ENCODE measurements at regions not wholly inside any gene's neighbourhood (a gene's known extent, or its start where the extent isn't known, plus 50 kb on each side); places are given as distances from the start of the nearest gene placed in this dataset.

DNA sequence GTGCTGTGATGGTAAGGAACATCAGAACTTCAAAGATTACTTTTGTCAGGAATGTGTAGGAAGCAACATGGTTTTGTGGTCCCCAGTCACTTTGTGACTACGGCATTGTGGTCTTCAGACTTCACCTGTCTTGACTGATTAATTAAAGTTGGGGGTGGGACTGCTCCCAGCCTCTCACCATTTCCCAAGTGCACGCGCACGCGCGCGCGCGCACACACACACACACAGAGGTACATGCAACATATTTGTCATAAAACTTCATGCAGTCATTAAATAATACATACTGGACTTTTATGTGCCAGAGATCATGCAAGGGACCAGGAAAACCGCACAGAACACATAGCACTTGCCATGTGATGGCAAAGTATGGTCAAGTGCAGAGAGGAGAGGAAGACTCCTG, 181.2 kb downstream of the EVX1 start:
- no peaks in the 10 kb centered on the region for H3K9me3 ChIP-seq (ENCODE audit: low read depth)
- H4K20me1 ChIP-seq (ENCODE audit: low read depth) = no peaks in the 10 kb centered on the region
- Mint-ChIP-seq H3K27ac (no peak overlapping the region), H3K4me1 (no peaks in the 10 kb centered on the region), H3K4me3 (no peak overlapping the region), H3K27me3 (ENCODE audit: insufficient read depth, low read depth) (peaks cover 12% of the 10 kb centered on the region), H3K9me3 (no peaks in the 10 kb centered on the region), H3K36me3 (no peaks in the 10 kb centered on the region)
- no peak overlapping the region for H3K9ac ChIP-seq
- no peaks in the 10 kb centered on the region for H3K79me2 ChIP-seq (ENCODE audit: low read depth)
- H3K36me3 ChIP-seq = no peaks in the 10 kb centered on the region
- no peak overlapping the region for H3K4me3 ChIP-seq
- no peak overlapping the region for H3K4me2 ChIP-seq
- no peak overlapping the region for H3K27ac ChIP-seq
- no peaks in the 10 kb centered on the region for H3F3A ChIP-seq (ENCODE audit: low read depth)
- no peak for TF ChIP-seq EZH2 (IDR thresholded peaks at IDR 0.05)
- TF ChIP-seq EZH2phosphoT487 (IDR thresholded peaks at IDR 0.05) = no peak
- TF ChIP-seq, protein P1, sequence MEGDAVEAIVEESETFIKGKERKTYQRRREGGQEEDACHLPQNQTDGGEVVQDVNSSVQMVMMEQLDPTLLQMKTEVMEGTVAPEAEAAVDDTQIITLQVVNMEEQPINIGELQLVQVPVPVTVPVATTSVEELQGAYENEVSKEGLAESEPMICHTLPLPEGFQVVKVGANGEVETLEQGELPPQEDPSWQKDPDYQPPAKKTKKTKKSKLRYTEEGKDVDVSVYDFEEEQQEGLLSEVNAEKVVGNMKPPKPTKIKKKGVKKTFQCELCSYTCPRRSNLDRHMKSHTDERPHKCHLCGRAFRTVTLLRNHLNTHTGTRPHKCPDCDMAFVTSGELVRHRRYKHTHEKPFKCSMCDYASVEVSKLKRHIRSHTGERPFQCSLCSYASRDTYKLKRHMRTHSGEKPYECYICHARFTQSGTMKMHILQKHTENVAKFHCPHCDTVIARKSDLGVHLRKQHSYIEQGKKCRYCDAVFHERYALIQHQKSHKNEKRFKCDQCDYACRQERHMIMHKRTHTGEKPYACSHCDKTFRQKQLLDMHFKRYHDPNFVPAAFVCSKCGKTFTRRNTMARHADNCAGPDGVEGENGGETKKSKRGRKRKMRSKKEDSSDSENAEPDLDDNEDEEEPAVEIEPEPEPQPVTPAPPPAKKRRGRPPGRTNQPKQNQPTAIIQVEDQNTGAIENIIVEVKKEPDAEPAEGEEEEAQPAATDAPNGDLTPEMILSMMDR (IDR thresholded peaks at IDR 0.05) = no peak
- no peaks in the 10 kb centered on the region for H3K27me3 ChIP-seq
- H2AFZ ChIP-seq (replicated peaks) = no peak overlapping the region
- DNase-seq (ENCODE audit: low spot score) = no peak
- no peaks in the 10 kb centered on the region for H3K4me1 ChIP-seq

- no peaks in the 10 kb centered on the region for H3K27me3 ChIP-seq
- Mint-ChIP-seq H3K36me3 (no peaks in the 10 kb centered on the region), H3K9me3 (no peaks in the 10 kb centered on the region), H3K4me1 (no peaks in the 10 kb centered on the region), H3K4me3 (no peak overlapping the region), H3K27ac (no peak overlapping the region), H3K27me3 (ENCODE audit: insufficient read depth, low read depth) (peaks cover 12% of the 10 kb centered on the region)
- no peak overlapping the region for H2AFZ ChIP-seq (replicated peaks)
- H3F3A ChIP-seq (ENCODE audit: low read depth) = no peaks in the 10 kb centered on the region
- TF ChIP-seq EZH2 (IDR thresholded peaks at IDR 0.05) (no peak), EZH2phosphoT487 (IDR thresholded peaks at IDR 0.05) (no peak)
- TF ChIP-seq, protein P1 (IDR thresholded peaks at IDR 0.05) = no peak
- H3K9me3 ChIP-seq (ENCODE audit: low read depth) = no peaks in the 10 kb centered on the region
- H3K79me2 ChIP-seq (ENCODE audit: low read depth) = no peaks in the 10 kb centered on the region
- H3K27ac ChIP-seq = no peak overlapping the region
- H3K4me3 ChIP-seq = no peak overlapping the region
- H3K4me2 ChIP-seq = no peak overlapping the region
- H3K36me3 ChIP-seq = no peaks in the 10 kb centered on the region
- H3K4me1 ChIP-seq = no peaks in the 10 kb centered on the region
- no peak for DNase-seq (ENCODE audit: low spot score)
- no peaks in the 10 kb centered on the region for H4K20me1 ChIP-seq (ENCODE audit: low read depth)
- H3K9ac ChIP-seq = no peak overlapping the region
These were observed 181.6 kb downstream of the EVX1 start for GRCh38 chr7:27424231-27424630.

DNA sequence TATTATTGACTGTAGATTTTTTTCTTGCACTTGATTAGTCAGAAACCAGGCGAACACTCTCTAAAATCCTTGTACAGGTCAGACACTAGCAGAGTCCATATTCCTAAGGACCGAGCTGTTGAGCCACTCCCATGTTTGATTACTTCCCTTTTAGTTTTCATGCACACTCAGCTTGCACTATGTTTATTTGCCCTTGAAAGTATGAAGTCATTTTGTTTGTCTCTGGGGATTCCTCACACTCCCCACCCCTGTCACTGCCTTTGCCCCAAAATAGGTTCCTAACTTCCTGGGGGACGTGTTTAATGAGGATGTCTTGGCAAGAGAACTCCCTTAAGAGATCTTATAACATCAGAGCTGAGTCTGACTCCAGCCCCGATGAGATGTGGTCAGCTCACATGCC, 182.1 kb downstream of the EVX1 start:
- H3F3A ChIP-seq (ENCODE audit: low read depth) = no peaks in the 10 kb centered on the region
- no peak overlapping the region for H3K4me2 ChIP-seq
- H4K20me1 ChIP-seq (ENCODE audit: low read depth) = no peaks in the 10 kb centered on the region
- H3K4me1 ChIP-seq = no peaks in the 10 kb centered on the region
- no peak overlapping the region for H3K9ac ChIP-seq
- H3K4me1 Mint-ChIP-seq = no peaks in the 10 kb centered on the region
- H2AFZ ChIP-seq (replicated peaks) = no peak overlapping the region
- H3K36me3 ChIP-seq = no peaks in the 10 kb centered on the region
- H3K9me3 ChIP-seq (ENCODE audit: low read depth) = no peaks in the 10 kb centered on the region
- H3K79me2 ChIP-seq (ENCODE audit: low read depth) = no peaks in the 10 kb centered on the region
- no peaks in the 10 kb centered on the region for H3K36me3 Mint-ChIP-seq
- no peaks in the 10 kb centered on the region for H3K9me3 Mint-ChIP-seq
- H3K27me3 ChIP-seq = no peaks in the 10 kb centered on the region
- H3K27me3 Mint-ChIP-seq (ENCODE audit: insufficient read depth, low read depth) = peaks cover 12% of the 10 kb centered on the region
- no peak for DNase-seq (ENCODE audit: low spot score)
- H3K4me3 Mint-ChIP-seq = no peak overlapping the region
- no peak overlapping the region for H3K4me3 ChIP-seq
- H3K27ac Mint-ChIP-seq = no peak overlapping the region
- no peak for TF ChIP-seq EZH2 (IDR thresholded peaks at IDR 0.05)
- no peak overlapping the region for H3K27ac ChIP-seq

GRCh38 chr7:27427416-27427815, 184.8 kb downstream of the EVX1 start:
- Histone ChIP-seq H3K9me3 (ENCODE audit: low read depth) (no peaks in the 10 kb centered on the region), H4K20me1 (ENCODE audit: low read depth) (no peaks in the 10 kb centered on the region), H3K36me3 (no peaks in the 10 kb centered on the region), H3K9ac (no peak overlapping the region), H3K4me3 (no peak overlapping the region), H3K4me2 (no peak overlapping the region), H3K79me2 (ENCODE audit: low read depth) (no peaks in the 10 kb centered on the region), H3F3A (ENCODE audit: low read depth) (no peaks in the 10 kb centered on the region), H3K27me3 (no peaks in the 10 kb centered on the region), H3K4me1 (no peaks in the 10 kb centered on the region), H2AFZ (replicated peaks) (peak overlapping the region; percentile 26), H3K27ac (no peak overlapping the region)
- Mint-ChIP-seq H3K9me3 (no peaks in the 10 kb centered on the region), H3K4me3 (no peak overlapping the region), H3K27ac (no peak overlapping the region), H3K4me1 (no peaks in the 10 kb centered on the region), H3K36me3 (no peaks in the 10 kb centered on the region), H3K27me3 (ENCODE audit: insufficient read depth, low read depth) (peaks cover 16% of the 10 kb centered on the region)
- no peak for DNase-seq (ENCODE audit: low spot score)
- TF ChIP-seq, protein P1 (IDR thresholded peaks at IDR 0.05) = no peak
- TF ChIP-seq EZH2 (IDR thresholded peaks at IDR 0.05) (no peak), EZH2phosphoT487 (IDR thresholded peaks at IDR 0.05) (no peak)

All from neural progenitor cell (in vitro differentiated cells).